ENCODE measurements at regions not wholly inside any gene's neighbourhood (a gene's known extent, or its start where the extent isn't known, plus 50 kb on each side); places are given as distances from the start of the nearest gene placed in this dataset.

DNA sequence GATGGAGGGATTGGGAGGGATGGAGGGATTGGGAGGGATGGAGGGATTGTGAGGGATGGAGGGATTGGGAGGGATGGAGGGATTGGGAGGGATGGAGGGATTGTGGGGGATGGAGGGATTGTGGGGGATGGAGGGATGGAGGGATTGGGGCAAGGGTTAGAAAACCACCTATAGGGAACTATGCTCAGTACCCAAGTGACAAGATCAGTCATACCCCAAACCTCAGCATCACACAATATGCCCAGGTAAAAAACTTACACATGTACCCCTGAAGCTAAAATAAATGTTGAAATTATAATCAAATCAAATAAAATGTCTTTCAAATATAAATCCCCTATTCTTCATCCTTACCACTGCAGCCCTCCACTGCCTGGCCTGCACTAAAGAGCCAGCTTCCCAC lies 72.8 kb upstream of the HNRNPU start:
- TF ChIP-seq YY1 (IDR thresholded peaks at IDR 0.05; ENCODE audit: insufficient read depth, insufficient read length): no peak
- no peak for TF ChIP-seq ZNF274 (IDR thresholded peaks at IDR 0.05; ENCODE audit: low read depth, low read length)
- no peak for TF ChIP-seq SUZ12 (IDR thresholded peaks at IDR 0.05; ENCODE audit: extremely low read depth, insufficient read depth, insufficient read length)
